OCI-LY1 (cell line): ENCODE measurements at regions not wholly inside any gene's neighbourhood (a gene's known extent, or its start where the extent isn't known, plus 50 kb on each side); places are given as distances from the start of the nearest gene placed in this dataset.

Experiments
- H2AFZ ChIP-seq: fragments of 200-600 bp; sonication (generic), shearing (Covaris generic); 2 replicates; pipeline ENCODE4 v1.6.0; 2014; ENCODE audit warnings: antibody characterized with exemption, mild to moderate bottlenecking, low read length
- H3F3A ChIP-seq: fragments of 200-600 bp; sonication (generic), shearing (Covaris generic); 2 replicates; pipeline ENCODE4 v1.6.0; 2014; ENCODE audit warnings: mild to moderate bottlenecking, antibody characterized with exemption, low read length, moderate library complexity; ENCODE audit not compliant: insufficient read depth
- H3K27ac ChIP-seq: fragments of 200-600 bp; sonication (generic); 2 replicates; pipeline ENCODE4 v1.5.1; 2014; ENCODE audit warnings: low read length, mixed run types, mild to moderate bottlenecking, low read depth; ENCODE audit not compliant: poor library complexity, severe bottlenecking
- H3K27me3 ChIP-seq: fragments of 200-600 bp; sonication (generic); 2 replicates; pipeline ENCODE4 v1.6.0; 2014; ENCODE audit warnings: antibody characterized with exemption, mild to moderate bottlenecking, low read length, moderate library complexity; ENCODE audit not compliant: insufficient read depth
- H3K36me3 ChIP-seq: fragments of 200-600 bp; sonication (generic); 2 replicates; pipeline ENCODE4 v1.6.1; 2014; ENCODE audit warnings: mild to moderate bottlenecking, antibody characterized with exemption, low read length, moderate library complexity, mixed read lengths; ENCODE audit not compliant: insufficient read depth
- H3K4me1 ChIP-seq: fragments of 200-600 bp; sonication (generic); 2 replicates; pipeline ENCODE4 v1.5.1; 2014; ENCODE audit warnings: mild to moderate bottlenecking, low read length, moderate library complexity; ENCODE audit not compliant: insufficient read depth, severe bottlenecking
- H3K4me2 ChIP-seq: fragments of 200-600 bp; sonication (generic), shearing (Covaris generic); 2 replicates; pipeline ENCODE4 v1.6.1; 2014; ENCODE audit warnings: low read length
- H3K4me3 ChIP-seq: fragments of 200-600 bp; sonication (generic); 2 replicates; pipeline ENCODE4 v1.5.1; 2014; ENCODE audit warnings: low read length, low read depth, mild to moderate bottlenecking, mixed read lengths; ENCODE audit not compliant: poor library complexity, severe bottlenecking
- H3K79me2 ChIP-seq: fragments of 200-600 bp; shearing (Covaris generic); 2 replicates; pipeline ENCODE4 v1.6.1; 2016; ENCODE audit warnings: mixed run types, low read length, mixed read lengths; ENCODE audit not compliant: insufficient read depth
- H3K9ac ChIP-seq: fragments of 200-600 bp; sonication (generic), shearing (Covaris generic); 2 replicates; pipeline ENCODE4 v1.6.1; 2014; ENCODE audit warnings: mild to moderate bottlenecking, low read length, mixed read lengths
- H3K9me2 ChIP-seq: fragments of 200-600 bp; sonication (generic), shearing (Covaris generic); 2 replicates; pipeline ENCODE4 v1.6.1; 2014; ENCODE audit warnings: low read depth, mild to moderate bottlenecking, low read length, mixed read lengths
- H3K9me3 ChIP-seq: fragments of 200-600 bp; shearing (Covaris generic); 2 replicates; pipeline ENCODE4 v1.6.1; 2014; ENCODE audit warnings: low read length, mixed read lengths
- H4K20me1 ChIP-seq: fragments of 200-600 bp; sonication (generic), shearing (Covaris generic); 2 replicates; pipeline ENCODE4 v1.6.0; 2016; ENCODE audit warnings: mild to moderate bottlenecking, low read length; ENCODE audit not compliant: insufficient read depth
- EZH2 ChIP-seq: fragments of 200-600 bp; sonication (generic), shearing (Covaris generic); IDR thresholded peaks from 2 replicates; pipeline ENCODE4 v1.8.0; 2017; ENCODE audit warnings: borderline replicate concordance, mixed run types, mild to moderate bottlenecking, antibody characterized with exemption, low read length, moderate library complexity, mixed read lengths
- TF ChIP-seq, protein P1 (sequence below): fragments of 200-600 bp; sonication (generic), shearing (Covaris generic); IDR thresholded peaks from 2 replicates; pipeline ENCODE4 v1.5.1; 2017; ENCODE audit warnings: mild to moderate bottlenecking, antibody characterized with exemption, low read length, moderate library complexity, mixed read lengths

DNA sequence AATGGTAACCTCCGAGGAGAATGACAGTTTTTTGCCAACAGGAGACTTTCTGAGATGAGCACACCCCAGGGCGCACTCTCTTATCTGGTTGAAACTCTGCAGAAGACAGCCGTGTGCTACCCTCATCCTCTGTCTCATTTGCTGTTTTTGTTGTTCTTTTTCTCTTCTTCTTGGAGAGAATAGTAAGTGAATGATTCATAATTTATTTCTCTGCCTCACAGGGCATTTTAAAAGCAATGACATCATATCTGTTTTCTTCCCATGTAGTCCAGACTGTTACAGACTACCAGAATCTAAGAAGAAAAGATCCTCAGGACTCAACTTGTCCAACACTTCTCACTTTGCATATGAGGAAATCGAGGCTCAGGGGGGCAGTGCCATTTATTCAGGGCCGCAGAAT is 771.1 kb upstream of the GRM7 start:
- Histone ChIP-seq H3K4me3 (no peak overlapping the region), H3K27me3 (no peaks in the 10 kb centered on the region), H3K36me3 (no peaks in the 10 kb centered on the region), H3F3A (no peaks in the 10 kb centered on the region), H4K20me1 (no peaks in the 10 kb centered on the region), H3K9ac (no peak overlapping the region), H3K4me1 (no peaks in the 10 kb centered on the region), H3K9me2 (no peaks in the 10 kb centered on the region), H2AFZ (no peak overlapping the region), H3K79me2 (no peaks in the 10 kb centered on the region), H3K9me3 (no peaks in the 10 kb centered on the region), H3K4me2 (no peak overlapping the region), H3K27ac (no peak overlapping the region)
- TF ChIP-seq, protein P1, sequence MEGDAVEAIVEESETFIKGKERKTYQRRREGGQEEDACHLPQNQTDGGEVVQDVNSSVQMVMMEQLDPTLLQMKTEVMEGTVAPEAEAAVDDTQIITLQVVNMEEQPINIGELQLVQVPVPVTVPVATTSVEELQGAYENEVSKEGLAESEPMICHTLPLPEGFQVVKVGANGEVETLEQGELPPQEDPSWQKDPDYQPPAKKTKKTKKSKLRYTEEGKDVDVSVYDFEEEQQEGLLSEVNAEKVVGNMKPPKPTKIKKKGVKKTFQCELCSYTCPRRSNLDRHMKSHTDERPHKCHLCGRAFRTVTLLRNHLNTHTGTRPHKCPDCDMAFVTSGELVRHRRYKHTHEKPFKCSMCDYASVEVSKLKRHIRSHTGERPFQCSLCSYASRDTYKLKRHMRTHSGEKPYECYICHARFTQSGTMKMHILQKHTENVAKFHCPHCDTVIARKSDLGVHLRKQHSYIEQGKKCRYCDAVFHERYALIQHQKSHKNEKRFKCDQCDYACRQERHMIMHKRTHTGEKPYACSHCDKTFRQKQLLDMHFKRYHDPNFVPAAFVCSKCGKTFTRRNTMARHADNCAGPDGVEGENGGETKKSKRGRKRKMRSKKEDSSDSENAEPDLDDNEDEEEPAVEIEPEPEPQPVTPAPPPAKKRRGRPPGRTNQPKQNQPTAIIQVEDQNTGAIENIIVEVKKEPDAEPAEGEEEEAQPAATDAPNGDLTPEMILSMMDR = no peak
- no peak for TF ChIP-seq EZH2

DNA sequence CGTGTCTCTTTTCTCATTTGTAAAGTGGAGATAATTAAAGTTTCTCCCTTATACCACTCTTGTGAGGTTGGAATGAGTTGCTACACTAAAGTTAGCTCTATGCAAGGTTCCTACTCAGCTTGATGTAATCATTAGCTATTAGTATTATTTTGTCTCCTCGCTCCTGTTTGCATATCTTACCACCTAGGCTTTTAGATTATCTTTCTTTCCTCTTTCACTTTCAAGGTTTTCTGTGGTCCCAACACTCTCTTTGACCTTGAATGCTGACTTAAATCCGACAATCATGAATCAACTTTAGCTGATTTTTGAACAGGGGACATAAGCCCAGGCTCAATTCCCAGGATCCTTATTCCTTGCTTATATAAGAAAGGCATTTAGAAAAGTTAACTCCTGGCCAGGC is 769.7 kb upstream of the GRM7 start:
- H2AFZ ChIP-seq = no peak overlapping the region
- H3K4me2 ChIP-seq = no peak overlapping the region
- no peaks in the 10 kb centered on the region for H3K9me2 ChIP-seq
- H3K9me3 ChIP-seq = no peaks in the 10 kb centered on the region
- H4K20me1 ChIP-seq = no peaks in the 10 kb centered on the region
- no peaks in the 10 kb centered on the region for H3K27me3 ChIP-seq
- no peak for TF ChIP-seq EZH2
- TF ChIP-seq, protein P1 = no peak
- H3K9ac ChIP-seq = no peak overlapping the region
- H3K27ac ChIP-seq = no peak overlapping the region
- H3K4me1 ChIP-seq = no peaks in the 10 kb centered on the region
- H3K36me3 ChIP-seq = no peaks in the 10 kb centered on the region
- no peaks in the 10 kb centered on the region for H3K79me2 ChIP-seq
- H3K4me3 ChIP-seq = no peak overlapping the region
- H3F3A ChIP-seq = no peaks in the 10 kb centered on the region

DNA sequence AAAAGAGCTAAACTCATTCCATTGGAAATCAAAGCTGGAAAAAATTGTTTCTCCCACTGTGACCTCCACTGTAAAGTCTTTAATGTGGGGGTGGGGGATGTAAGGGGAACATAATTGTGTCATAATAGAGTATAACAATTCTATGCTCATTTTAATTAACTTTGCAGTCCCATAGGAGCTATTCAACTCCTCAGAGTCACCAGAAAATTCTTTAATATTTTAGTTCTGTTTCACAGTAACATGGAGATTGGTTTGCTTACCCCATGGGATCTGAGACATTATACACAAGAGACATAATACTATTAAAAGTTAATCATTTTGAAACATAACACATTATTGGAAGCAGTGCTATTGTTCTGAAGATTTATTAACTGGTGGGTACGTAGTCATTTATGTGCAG is 765.9 kb upstream of the GRM7 start:
- TF ChIP-seq EZH2 = no peak
- TF ChIP-seq, protein P1 = no peak
- Histone ChIP-seq H2AFZ (no peak overlapping the region), H3K4me1 (no peaks in the 10 kb centered on the region), H3K4me3 (no peak overlapping the region), H3K4me2 (no peak overlapping the region), H3K27me3 (no peaks in the 10 kb centered on the region), H3K9me3 (no peaks in the 10 kb centered on the region), H3K79me2 (no peaks in the 10 kb centered on the region), H3K9ac (no peak overlapping the region), H3K27ac (no peak overlapping the region), H3K9me2 (no peaks in the 10 kb centered on the region), H3K36me3 (no peaks in the 10 kb centered on the region), H4K20me1 (no peaks in the 10 kb centered on the region), H3F3A (no peaks in the 10 kb centered on the region)
